ENCODE measurements at regions not wholly inside any gene's neighbourhood (a gene's known extent, or its start where the extent isn't known, plus 50 kb on each side); places are given as distances from the start of the nearest gene placed in this dataset.

- TF ChIP-seq POLR2AphosphoS5 (IDR thresholded peaks at IDR 0.05; ENCODE audit: low read depth, low read length) (no peak), POLR2A (IDR thresholded peaks at IDR 0.05; ENCODE audit: low read depth, low read length) (no peak), TAF1 (IDR thresholded peaks at IDR 0.05; ENCODE audit: borderline replicate concordance, low read depth, low read length) (no peak)
Observed at GRCh38 chr13:74703855-74704387, 569.7 kb upstream of the KLF12 start.

All from GM12892 (cell line).